DOHH2 (cell line): ENCODE measurements at regions not wholly inside any gene's neighbourhood (a gene's known extent, or its start where the extent isn't known, plus 50 kb on each side); places are given as distances from the start of the nearest gene placed in this dataset.

Experiments
- H3F3A ChIP-seq: fragments of 200-600 bp; sonication (generic), shearing (Covaris generic); 2 replicates; pipeline ENCODE4 v1.6.0; 2016; ENCODE audit warnings: antibody characterized with exemption, mild to moderate bottlenecking; ENCODE audit not compliant: control insufficient read depth, insufficient read depth
- H3K27ac ChIP-seq: fragments of 200-600 bp; sonication (generic); 2 replicates; pipeline ENCODE4 v1.5.1; 2014; ENCODE audit warnings: low read depth, mild to moderate bottlenecking, low read length, moderate library complexity
- H3K27me3 ChIP-seq: fragments of 200-600 bp; sonication (generic); 2 replicates; pipeline ENCODE4 v1.6.1; 2014; ENCODE audit warnings: mild to moderate bottlenecking, low read length, mixed read lengths; ENCODE audit not compliant: control insufficient read depth
- H3K36me3 ChIP-seq: fragments of 200-600 bp; sonication (generic); 2 replicates; pipeline ENCODE4 v1.6.1; 2014; ENCODE audit warnings: mild to moderate bottlenecking, low read length, moderate library complexity, mixed read lengths; ENCODE audit not compliant: control insufficient read depth
- H3K4me1 ChIP-seq: fragments of 200-600 bp; sonication (generic); 2 replicates; pipeline ENCODE4 v1.6.1; 2014; ENCODE audit warnings: mild to moderate bottlenecking, low read length, mixed read lengths; ENCODE audit not compliant: control insufficient read depth
- H3K4me2 ChIP-seq: fragments of 200-600 bp; sonication (generic); 2 replicates; pipeline ENCODE4 v1.6.0; 2014; ENCODE audit warnings: mild to moderate bottlenecking, low read length, moderate library complexity
- H3K4me3 ChIP-seq: fragments of 200-600 bp; sonication (generic); 2 replicates; pipeline ENCODE4 v1.5.1; 2014; ENCODE audit warnings: mild to moderate bottlenecking, low read length, mixed read lengths
- H3K79me2 ChIP-seq: fragments of 200-600 bp; sonication (generic); 2 replicates; pipeline ENCODE4 v1.6.1; 2014; ENCODE audit warnings: mild to moderate bottlenecking, low read length, mixed read lengths; ENCODE audit not compliant: control insufficient read depth
- H3K9me2 ChIP-seq: fragments of 200-600 bp; sonication (generic); replicated peaks from 2 replicates; pipeline ENCODE4 v1.6.1; 2014; ENCODE audit warnings: mild to moderate bottlenecking, low read length, mixed read lengths; ENCODE audit not compliant: control insufficient read depth
- H3K9me3 ChIP-seq: fragments of 200-600 bp; sonication (generic); 2 replicates; pipeline ENCODE4 v1.6.1; 2014; ENCODE audit warnings: antibody characterized with exemption, low read length, mixed read lengths; ENCODE audit not compliant: control insufficient read depth, insufficient read depth
- H4K20me1 ChIP-seq: fragments of 200-600 bp; sonication (generic); 2 replicates; pipeline ENCODE4 v1.6.0; 2014; ENCODE audit warnings: low read depth, mild to moderate bottlenecking, antibody characterized with exemption, low read length, moderate library complexity; ENCODE audit not compliant: control insufficient read depth, insufficient read depth
- CTCF ChIP-seq: fragments of 200-600 bp; sonication (generic); IDR thresholded peaks from one replicate; pipeline ENCODE4 v1.5.1; 2014; ENCODE audit warnings: antibody characterized with exemption, mild to moderate bottlenecking, low read depth, low read length; ENCODE audit not compliant: poor library complexity, severe bottlenecking
- EZH2phosphoT487 ChIP-seq: fragments of 200-600 bp; sonication (generic); IDR thresholded peaks from 2 replicates; pipeline ENCODE4 v1.6.1; 2017; ENCODE audit warnings: borderline replicate concordance, mild to moderate bottlenecking, antibody characterized with exemption, low read length, moderate library complexity, mixed read lengths

- TF ChIP-seq CTCF (no peak), EZH2phosphoT487 (no peak)
- Histone ChIP-seq H3K36me3 (no peaks in the 10 kb centered on the region), H3K4me1 (no peaks in the 10 kb centered on the region), H3K9me2 (no peaks in the 10 kb centered on the region), H4K20me1 (no peaks in the 10 kb centered on the region), H3K79me2 (no peaks in the 10 kb centered on the region), H3K27ac (no peak overlapping the region), H3K4me3 (no peak overlapping the region), H3K4me2 (no peak overlapping the region), H3K9me3 (no peaks in the 10 kb centered on the region), H3K27me3 (no peaks in the 10 kb centered on the region), H3F3A (no peaks in the 10 kb centered on the region)
Observed at GRCh38 chr18:11400703-11401102, 208.7 kb upstream of the SLC35G4 start.

- Histone ChIP-seq H3K36me3 (no peaks in the 10 kb centered on the region), H3K9me2 (no peaks in the 10 kb centered on the region), H3K4me3 (no peak overlapping the region), H3K4me2 (no peak overlapping the region), H4K20me1 (no peaks in the 10 kb centered on the region), H3K9me3 (no peaks in the 10 kb centered on the region), H3K79me2 (no peaks in the 10 kb centered on the region), H3K27me3 (no peaks in the 10 kb centered on the region), H3F3A (no peaks in the 10 kb centered on the region), H3K4me1 (no peaks in the 10 kb centered on the region), H3K27ac (no peak overlapping the region)
- TF ChIP-seq CTCF (peak; percentile 22), EZH2phosphoT487 (no peak)
Observed at GRCh38 chr18:11398625-11399024, 210.8 kb upstream of the SLC35G4 start.

GRCh38 chr18:11392980-11393885, 216.2 kb upstream of the SLC35G4 start:
- Histone ChIP-seq H3K79me2 (no peaks in the 10 kb centered on the region), H3K27ac (no peak overlapping the region), H3K36me3 (no peaks in the 10 kb centered on the region), H3K9me2 (no peaks in the 10 kb centered on the region), H4K20me1 (no peaks in the 10 kb centered on the region), H3F3A (no peaks in the 10 kb centered on the region), H3K9me3 (no peaks in the 10 kb centered on the region), H3K4me1 (no peaks in the 10 kb centered on the region), H3K27me3 (no peaks in the 10 kb centered on the region), H3K4me3 (no peak overlapping the region), H3K4me2 (no peak overlapping the region)
- TF ChIP-seq CTCF = no peak
- no peak for TF ChIP-seq EZH2phosphoT487
